Upper lobe of left lung (tissue), 4 donors: ENCODE measurements at regions not wholly inside any gene's neighbourhood (a gene's known extent, or its start where the extent isn't known, plus 50 kb on each side); places are given as distances from the start of the nearest gene placed in this dataset.

Experiments
- CTCF ChIP-seq, 6 experiments: fragments of 450-650 bp in 4 of 6; fragments of 200-600 bp in 2 of 6; sonication (generic) in 2 of 6; IDR thresholded peaks; one replicate each; pipeline ENCODE4 v1.5.1; 2016 to 2019; ENCODE audit warnings: antibody characterized with exemption in 6 of 6
- POLR2A ChIP-seq, 4 donors: fragments of 450-650 bp; IDR thresholded peaks; one replicate each; pipeline ENCODE4 v1.5.1; 2016 to 2017; ENCODE audit warnings: antibody characterized with exemption in 4 of 4, mild to moderate bottlenecking in 2 of 4
- POLR2AphosphoS5 ChIP-seq, 2 donors: sonication (generic); formaldehyde crosslinking; IDR thresholded peaks; one replicate each; pipeline ENCODE4 v1.5.1; 2017; ENCODE audit warnings: antibody characterized with exemption in 2 of 2

- no peak for TF ChIP-seq CTCF (IDR thresholded peaks at IDR 0.05)
- TF ChIP-seq POLR2A (IDR thresholded peaks at IDR 0.05) = no peak
- no peak for TF ChIP-seq POLR2AphosphoS5 (IDR thresholded peaks at IDR 0.05)
These were observed 203.5 kb downstream of the HACE1 start for GRCh38 chr6:104656235-104656634.
